Stomach (tissue), 8 donors: ENCODE measurements at regions not wholly inside any gene's neighbourhood (a gene's known extent, or its start where the extent isn't known, plus 50 kb on each side); places are given as distances from the start of the nearest gene placed in this dataset.

ENCODE experiments used
- DNase-seq, 2 donors: peaks; one replicate each; pipeline versions ENCODE4 v3.0.0 to v3.0.0-alpha.2; 2013 to 2019
- H3K27ac ChIP-seq, 5 donors: fragments of 200-600 bp in 4 of 5; sonication (generic) in 4 of 5; one replicate each; pipeline ENCODE4 v1.5.1; 2013 to 2019; ENCODE audit warnings: mild to moderate bottlenecking in 1 of 5, moderate library complexity in 1 of 5
- H3K27me3 ChIP-seq, 3 donors: fragments of 200-600 bp; sonication (generic); one replicate each; pipeline ENCODE4 v1.5.1; 2017 to 2019; ENCODE audit warnings: mixed run types in 1 of 3
- H3K36me3 ChIP-seq, 4 donors: fragments of 200-600 bp; sonication (generic); 1 replicate in 3 of 4; 2 replicates in 1 of 4; pipeline ENCODE4 v1.5.1; 2016 to 2019
- H3K4me1 ChIP-seq, 4 donors: fragments of 200-600 bp; sonication (generic); one replicate each; pipeline ENCODE4 v1.5.1; 2016 to 2019
- H3K4me3 ChIP-seq, 4 donors: fragments of 200-600 bp; sonication (generic) in 3 of 4; one replicate each; pipeline ENCODE4 v1.5.1; 2016 to 2019; ENCODE audit warnings: mild to moderate bottlenecking in 1 of 4
- H3K9me3 ChIP-seq, 4 donors: fragments of 200-600 bp; sonication (generic); one replicate each; pipeline ENCODE4 v1.5.1; 2016 to 2019
- CTCF ChIP-seq, 7 experiments: fragments of 450-650 bp in 4 of 7; fragments of 200-600 bp in 3 of 7; sonication (generic) in 3 of 7; IDR thresholded peaks; one replicate each; pipeline ENCODE4 v1.5.1; 2016 to 2019; ENCODE audit warnings: antibody characterized with exemption in 7 of 7, control low read depth in 2 of 7, mild to moderate bottlenecking in 1 of 7
- EP300 ChIP-seq: sonication (generic); formaldehyde crosslinking; IDR thresholded peaks from one replicate; pipeline ENCODE4 v1.6.1; 2017; ENCODE audit warnings: antibody characterized with exemption
- POLR2A ChIP-seq, 4 donors: fragments of 450-650 bp; IDR thresholded peaks; one replicate each; pipeline ENCODE4 v1.6.1; 2016; ENCODE audit warnings: antibody characterized with exemption in 4 of 4, control low read depth in 2 of 4, mild to moderate bottlenecking in 1 of 4, moderate library complexity in 1 of 4
- POLR2AphosphoS5 ChIP-seq, 3 donors: sonication (generic); formaldehyde crosslinking; IDR thresholded peaks; one replicate each; pipeline ENCODE4 v1.6.1; 2016; ENCODE audit warnings: antibody characterized with exemption in 3 of 3
- WGBS, 5 donors: extraction: QIAGEN DNeasy Blood & Tissue Kit in 3 of 5; methylation state at CpG; one replicate each; pipeline versions ENCODE4 v1.1.5 to v1.1.7; 2013 to 2018; 5-methylcytosine and 5-hydroxymethylcytosine counted together
- intact Hi-C: fragments of 100-400 bp; cut with DNase I; formaldehyde crosslinking; loops from one replicate; pipeline ENCODE4 v1.15.1; 2023; ENCODE audit warnings: low total_unique reads
- donor health status: healthy with polysubstance abuse.
- donor health status: Bipolar disorder and iron deficiency.
- donor health status: healthy.

GRCh38 chr4:12968345-12968744 lies 515.8 kb downstream of the RAB28 start:
- intact Hi-C loops: no loop called here

GRCh38 chr4:12966726-12967125 lies 517.4 kb downstream of the RAB28 start:
- H3K27me3 ChIP-seq: no peaks in the 10 kb centered on the region
- no peaks in the 10 kb centered on the region for H3K4me1 ChIP-seq
- no peak overlapping the region for H3K27ac ChIP-seq
- intact Hi-C loops: no loop called here
- 75 to 90% (median 83%) methylated on average over 5 of the region's 5 CpGs for WGBS, 5 donors
- TF ChIP-seq POLR2AphosphoS5 (IDR thresholded peaks at IDR 0.05): no peak
- H3K36me3 ChIP-seq: no peaks in the 10 kb centered on the region
- H3K4me3 ChIP-seq: no peak overlapping the region
- H3K9me3 ChIP-seq: no peaks in the 10 kb centered on the region
- DNase-seq: no peak

More at GRCh38 chr4:12968345-12968744, 515.8 kb downstream of the RAB28 start:
- DNase-seq: no peak
- Histone ChIP-seq H3K36me3 (no peaks in the 10 kb centered on the region), H3K27me3 (no peaks in the 10 kb centered on the region), H3K4me1 (no peaks in the 10 kb centered on the region), H3K9me3 (no peaks in the 10 kb centered on the region), H3K27ac (no peak overlapping the region), H3K4me3 (no peak overlapping the region)
- TF ChIP-seq EP300: no peak
- TF ChIP-seq POLR2AphosphoS5 (IDR thresholded peaks at IDR 0.05): no peak
- no peak for TF ChIP-seq CTCF (IDR thresholded peaks at IDR 0.05)
- no peak for TF ChIP-seq POLR2A (IDR thresholded peaks at IDR 0.05)
- 65 to 70% (median 67%) methylated on average over 4 of the region's 4 CpGs for WGBS, 5 donors

GRCh38 chr4:12965334-12965733 lies 518.8 kb downstream of the RAB28 start:
- no peaks in the 10 kb centered on the region for H3K4me1 ChIP-seq
- intact Hi-C loops: no loop called here
- H3K4me3 ChIP-seq: no peak overlapping the region
- H3K9me3 ChIP-seq: no peaks in the 10 kb centered on the region
- no peak for DNase-seq
- H3K36me3 ChIP-seq: no peaks in the 10 kb centered on the region
- H3K27ac ChIP-seq: no peak overlapping the region
- no peaks in the 10 kb centered on the region for H3K27me3 ChIP-seq
- 51 to 60% (median 59%) methylated on average over 4 of the region's 4 CpGs for whole genome bisulfite sequencing, 5 donors
- TF ChIP-seq POLR2A (IDR thresholded peaks at IDR 0.05): no peak
- TF ChIP-seq CTCF (IDR thresholded peaks at IDR 0.05): no peak
- no peak for TF ChIP-seq EP300
- TF ChIP-seq POLR2AphosphoS5 (IDR thresholded peaks at IDR 0.05): no peak

- intact Hi-C loops: no loop called here
- Histone ChIP-seq H3K9me3 (no peaks in the 10 kb centered on the region), H3K27me3 (no peaks in the 10 kb centered on the region), H3K27ac (no peak overlapping the region), H3K4me1 (no peaks in the 10 kb centered on the region), H3K36me3 (no peaks in the 10 kb centered on the region), H3K4me3 (no peak overlapping the region)
- 49 to 77% (median 57%) methylated on average over 1 of the region's 1 CpG for WGBS, 5 donors
- DNase-seq: no peak
- TF ChIP-seq EP300: no peak
Observed at GRCh38 chr4:12963912-12964311, 520.2 kb downstream of the RAB28 start.

GRCh38 chr4:12963291-12963690 lies 520.8 kb downstream of the RAB28 start:
- H3K4me3 ChIP-seq: no peak overlapping the region
- H3K36me3 ChIP-seq: no peaks in the 10 kb centered on the region
- no peaks in the 10 kb centered on the region for H3K4me1 ChIP-seq
- TF ChIP-seq EP300 (no peak), CTCF (IDR thresholded peaks at IDR 0.05) (no peak), POLR2A (IDR thresholded peaks at IDR 0.05) (no peak), POLR2AphosphoS5 (IDR thresholded peaks at IDR 0.05) (no peak)
- H3K27me3 ChIP-seq: no peaks in the 10 kb centered on the region
- no peak overlapping the region for H3K27ac ChIP-seq
- no peaks in the 10 kb centered on the region for H3K9me3 ChIP-seq
- DNase-seq: no peak
- intact Hi-C loops: no loop called here

- intact Hi-C loops: no loop called here
- Histone ChIP-seq H3K27ac (no peak overlapping the region), H3K27me3 (no peaks in the 10 kb centered on the region), H3K9me3 (no peaks in the 10 kb centered on the region), H3K4me3 (no peak overlapping the region), H3K36me3 (no peaks in the 10 kb centered on the region), H3K4me1 (no peaks in the 10 kb centered on the region)
- WGBS, 5 donors: 64 to 73% (median 71%) methylated on average over 2 of the region's 2 CpGs
- TF ChIP-seq POLR2A (IDR thresholded peaks at IDR 0.05): no peak
- TF ChIP-seq EP300: no peak
- TF ChIP-seq CTCF (IDR thresholded peaks at IDR 0.05): no peak
- TF ChIP-seq POLR2AphosphoS5 (IDR thresholded peaks at IDR 0.05): no peak
- no peak for DNase-seq
Observed at GRCh38 chr4:12961713-12962112, 522.4 kb downstream of the RAB28 start.
